ENCODE measurements at regions not wholly inside any gene's neighbourhood (a gene's known extent, or its start where the extent isn't known, plus 50 kb on each side); places are given as distances from the start of the nearest gene placed in this dataset.
A peak's percentile ranks its signal among the peaks of the same experiment; 100 is the strongest.

GRCh38 chr6:80437221-80437620 lies 330.8 kb downstream of the BCKDHB start:
- Histone ChIP-seq H3K4me3 (ENCODE audit: low read length) (no peak overlapping the region), H3K4me2 (ENCODE audit: low read length) (no peak overlapping the region), H3K9ac (ENCODE audit: low read length) (no peak overlapping the region), H2AFZ (ENCODE audit: low read depth, low read length) (no peak overlapping the region), H3F3A (ENCODE audit: insufficient read depth, low read length, poor library complexity, severe bottlenecking) (no peaks in the 10 kb centered on the region), H3K36me3 (ENCODE audit: insufficient read depth, low read length) (no peaks in the 10 kb centered on the region), H3K9me2 (ENCODE audit: insufficient read depth, low read length) (no peaks in the 10 kb centered on the region), H3K79me2 (replicated peaks; ENCODE audit: insufficient read depth, low read length) (no peaks in the 10 kb centered on the region), H3K27me3 (ENCODE audit: insufficient read depth, low read depth, low read length) (no peaks in the 10 kb centered on the region), H3K9me3 (ENCODE audit: low read length) (no peaks in the 10 kb centered on the region), H3K27ac (ENCODE audit: low read length) (no peak overlapping the region), H4K20me1 (ENCODE audit: insufficient read depth) (no peaks in the 10 kb centered on the region)
- TF ChIP-seq RAD21 (conservative IDR thresholded peaks at IDR 0.05): no peak
- no peak for TF ChIP-seq SMC3 (conservative IDR thresholded peaks at IDR 0.05; ENCODE audit: poor library complexity)
- TF ChIP-seq REST (IDR thresholded peaks at IDR 0.05; ENCODE audit: borderline replicate concordance): no peak
- TF ChIP-seq, protein P1, sequence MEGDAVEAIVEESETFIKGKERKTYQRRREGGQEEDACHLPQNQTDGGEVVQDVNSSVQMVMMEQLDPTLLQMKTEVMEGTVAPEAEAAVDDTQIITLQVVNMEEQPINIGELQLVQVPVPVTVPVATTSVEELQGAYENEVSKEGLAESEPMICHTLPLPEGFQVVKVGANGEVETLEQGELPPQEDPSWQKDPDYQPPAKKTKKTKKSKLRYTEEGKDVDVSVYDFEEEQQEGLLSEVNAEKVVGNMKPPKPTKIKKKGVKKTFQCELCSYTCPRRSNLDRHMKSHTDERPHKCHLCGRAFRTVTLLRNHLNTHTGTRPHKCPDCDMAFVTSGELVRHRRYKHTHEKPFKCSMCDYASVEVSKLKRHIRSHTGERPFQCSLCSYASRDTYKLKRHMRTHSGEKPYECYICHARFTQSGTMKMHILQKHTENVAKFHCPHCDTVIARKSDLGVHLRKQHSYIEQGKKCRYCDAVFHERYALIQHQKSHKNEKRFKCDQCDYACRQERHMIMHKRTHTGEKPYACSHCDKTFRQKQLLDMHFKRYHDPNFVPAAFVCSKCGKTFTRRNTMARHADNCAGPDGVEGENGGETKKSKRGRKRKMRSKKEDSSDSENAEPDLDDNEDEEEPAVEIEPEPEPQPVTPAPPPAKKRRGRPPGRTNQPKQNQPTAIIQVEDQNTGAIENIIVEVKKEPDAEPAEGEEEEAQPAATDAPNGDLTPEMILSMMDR (IDR thresholded peaks at IDR 0.05; ENCODE audit: poor library complexity, severe bottlenecking): no peak
- TF ChIP-seq POLR2AphosphoS5 (IDR thresholded peaks at IDR 0.05): no peak
- no peak for TF ChIP-seq EZH2 (IDR thresholded peaks at IDR 0.05; ENCODE audit: borderline replicate concordance, insufficient read depth, low read length, poor library complexity, severe bottlenecking)

GRCh38 chr6:80436663-80437062 lies 330.2 kb downstream of the BCKDHB start:
- Histone ChIP-seq H3K9me3 (ENCODE audit: low read length) (no peaks in the 10 kb centered on the region), H3K27me3 (ENCODE audit: insufficient read depth, low read depth, low read length) (no peaks in the 10 kb centered on the region)

More at GRCh38 chr6:80436663-80437062, 330.2 kb downstream of the BCKDHB start:
- TF ChIP-seq EP300 (conservative IDR thresholded peaks at IDR 0.05; ENCODE audit: poor library complexity, severe bottlenecking) (peak; percentile 54), EZH2 (IDR thresholded peaks at IDR 0.05; ENCODE audit: borderline replicate concordance, insufficient read depth, low read length, poor library complexity, severe bottlenecking) (no peak), RAD21 (conservative IDR thresholded peaks at IDR 0.05) (no peak), REST (IDR thresholded peaks at IDR 0.05; ENCODE audit: borderline replicate concordance) (peak; percentile 96), MXI1 (conservative IDR thresholded peaks at IDR 0.05; ENCODE audit: poor library complexity, severe bottlenecking) (no peak), POLR2AphosphoS5 (IDR thresholded peaks at IDR 0.05) (peak; percentile 37)
- no peak overlapping the region for H2AFZ ChIP-seq (ENCODE audit: low read depth, low read length)
- H3K79me2 ChIP-seq (replicated peaks; ENCODE audit: insufficient read depth, low read length): no peaks in the 10 kb centered on the region
- no peaks in the 10 kb centered on the region for H3K9me2 ChIP-seq (ENCODE audit: insufficient read depth, low read length)
- no peak overlapping the region for H3K4me3 ChIP-seq (ENCODE audit: low read length)
- H3F3A ChIP-seq (ENCODE audit: insufficient read depth, low read length, poor library complexity, severe bottlenecking): no peaks in the 10 kb centered on the region
- peak overlapping the region; percentile 18 for H3K27ac ChIP-seq (ENCODE audit: low read length)
- H3K36me3 ChIP-seq (ENCODE audit: insufficient read depth, low read length): no peaks in the 10 kb centered on the region
- H3K9ac ChIP-seq (ENCODE audit: low read length): no peak overlapping the region
- no peaks in the 10 kb centered on the region for H4K20me1 ChIP-seq (ENCODE audit: insufficient read depth)
- no peak overlapping the region for H3K4me2 ChIP-seq (ENCODE audit: low read length)
